HCT116 (cell line): ENCODE measurements at regions not wholly inside any gene's neighbourhood (a gene's known extent, or its start where the extent isn't known, plus 50 kb on each side); places are given as distances from the start of the nearest gene placed in this dataset.

Experiments
- ATAC-seq: fragments of 200-7000 bp; cut with Tn5 transposase; 2 replicates; pipeline ENCODE4 v1.9.1; 2020; ENCODE audit warnings: mild to moderate bottlenecking, moderate library complexity
- BruUV-seq: library from RNA; stranded (reverse); fragments of 400-500 nt; replicated peaks from 2 replicates; lab custom pipeline; 2021; lab: Mats Ljungman, UMichigan
- CTCF ChIA-PET: fragments of 300-600 bp; sonication (Branson Sonifier 250); formaldehyde crosslinking; loops from one replicate; lab custom pipeline; 2021; ENCODE audit warnings: antibody characterized with exemption; lab: Charles Lee
- POLR2A ChIA-PET: fragments of 300-600, 350-600 bp; sonication (Branson Sonifier 250); formaldehyde crosslinking; loops from one replicate; lab custom pipeline; 2021; ENCODE audit warnings: antibody characterized with exemption; lab: Charles Lee
- RAD21 ChIA-PET, 2 experiments: fragments of 300-600 bp; sonication (Branson Sonifier 250); formaldehyde crosslinking; loops; one replicate each; lab custom pipeline; 2023; ENCODE audit warnings: low total read pairs in 2 of 2; ENCODE audit not compliant: uncharacterized antibody in 2 of 2, unreplicated experiment in 2 of 2, low non-redundant PET in 1 of 2; lab: Charles Lee
- DNase-seq: peaks from one replicate; pipeline ENCODE4 v3.0.0-alpha.2; 2010; ENCODE audit warnings: low read depth, low spot score
- H2AFZ ChIP-seq: fragments of 200-600 bp; shearing (Covaris generic), sonication (generic); 2 replicates; pipeline ENCODE4 v1.6.1; 2017; ENCODE audit warnings: low read depth, mixed run types, mixed read lengths, antibody characterized with exemption, low read length; ENCODE audit not compliant: poor library complexity, severe bottlenecking
- H3K27ac ChIP-seq: 2 replicates; pipeline ENCODE4 v1.5.1; 2012; ENCODE audit warnings: low read depth, low read length
- H3K27me3 ChIP-seq: fragments of 200-600 bp; sonication (generic); 2 replicates; pipeline ENCODE4 v1.6.1; 2016; ENCODE audit warnings: mixed run types, low read length, mixed read lengths; ENCODE audit not compliant: insufficient read depth
- H3K36me3 ChIP-seq, 2 experiments: fragments of 200-500 bp in 1 of 2; fragments of 200-600 bp in 1 of 2; sonication (Bioruptor generic) in 1 of 2; sonication (generic) in 1 of 2; 2 replicates each; pipeline versions ENCODE4 v1.5.1 to v1.6.1; 2014 to 2016; ENCODE audit warnings: low read length in 2 of 2, inconsistent platforms in 1 of 2, mixed read lengths in 1 of 2, mixed run types in 1 of 2; ENCODE audit not compliant: insufficient read depth in 2 of 2, control insufficient read depth in 1 of 2
- H3K4me1 ChIP-seq, 2 experiments: fragments of 200-600 bp in 1 of 2; sonication (generic) in 1 of 2; 2 replicates each; pipeline versions ENCODE4 v1.5.1 to v1.6.1; 2012 to 2017; ENCODE audit warnings: low read length in 2 of 2, inconsistent platforms in 1 of 2, mild to moderate bottlenecking in 1 of 2, mixed read lengths in 1 of 2, mixed run types in 1 of 2, moderate library complexity in 1 of 2; ENCODE audit not compliant: insufficient read depth in 2 of 2, control insufficient read depth in 1 of 2
- H3K4me2 ChIP-seq: fragments of 200-600 bp; sonication (generic); 2 replicates; pipeline ENCODE4 v1.6.1; 2017; ENCODE audit warnings: mixed run types, low read length, mixed read lengths
- H3K4me3 ChIP-seq, 2 experiments: fragments of 200-600 bp in 1 of 2; sonication (generic) in 1 of 2; replicated peaks in 1 of 2; 2 replicates each; pipeline ENCODE4 v1.5.1; 2011 to 2016; ENCODE audit warnings: low read length in 2 of 2, control low read depth in 1 of 2, low read depth in 1 of 2, mild to moderate bottlenecking in 1 of 2, mixed read lengths in 1 of 2, mixed run types in 1 of 2
- H3K79me2 ChIP-seq: fragments of 200-600 bp; sonication (generic); 2 replicates; pipeline ENCODE4 v1.6.1; 2017; ENCODE audit warnings: mild to moderate bottlenecking, mixed run types, low read length, moderate library complexity, mixed read lengths; ENCODE audit not compliant: insufficient read depth
- H3K9ac ChIP-seq: fragments of 200-600 bp; sonication (generic); 2 replicates; pipeline ENCODE4 v1.6.1; 2016; ENCODE audit warnings: low read length, mixed read lengths
- H3K9me2 ChIP-seq: fragments of 200-600 bp; sonication (generic), shearing (Covaris generic); 2 replicates; pipeline ENCODE4 v1.6.1; 2017; ENCODE audit warnings: mixed run types, mild to moderate bottlenecking, moderate library complexity; ENCODE audit not compliant: insufficient read depth
- H3K9me3 ChIP-seq, 2 experiments: fragments of 200-500 bp in 1 of 2; fragments of 200-600 bp in 1 of 2; sonication (Bioruptor generic) in 1 of 2; sonication (generic) in 1 of 2; 2 replicates each; pipeline ENCODE4 v1.6.1; 2014 to 2017; ENCODE audit warnings: low read length in 2 of 2, mixed read lengths in 2 of 2, inconsistent platforms in 1 of 2, low read depth in 1 of 2, mild to moderate bottlenecking in 1 of 2, mixed run types in 1 of 2, moderate library complexity in 1 of 2; ENCODE audit not compliant: control insufficient read depth in 1 of 2, insufficient read depth in 1 of 2
- H4K20me1 ChIP-seq: fragments of 200-600 bp; sonication (generic), shearing (Covaris generic); 2 replicates; pipeline ENCODE4 v1.6.1; 2017; ENCODE audit warnings: mixed run types, mild to moderate bottlenecking, moderate library complexity; ENCODE audit not compliant: insufficient read depth
- EGR1 ChIP-seq: IDR thresholded peaks from 2 replicates; pipeline ENCODE4 v1.6.1; 2012; ENCODE audit warnings: low read depth
- ELF1 ChIP-seq: IDR thresholded peaks from 2 replicates; pipeline ENCODE4 v1.6.1; 2012; ENCODE audit warnings: low read depth, borderline replicate concordance
- EZH2phosphoT487 ChIP-seq: fragments of 200-600 bp; IDR thresholded peaks from 2 replicates; pipeline ENCODE4 v1.6.1; 2018; ENCODE audit warnings: antibody characterized with exemption, borderline replicate concordance
- FOSL1 ChIP-seq: IDR thresholded peaks from 2 replicates; pipeline ENCODE4 v1.6.1; 2012; ENCODE audit warnings: low read depth
- POLR2A ChIP-seq: IDR thresholded peaks from 2 replicates; pipeline ENCODE4 v1.7.0; 2011; ENCODE audit warnings: borderline replicate concordance; ENCODE audit not compliant: insufficient read depth, insufficient read length; ENCODE audit errors: extremely low read depth
- POLR2AphosphoS5 ChIP-seq: IDR thresholded peaks from 2 replicates; pipeline ENCODE4 v1.6.1; 2011; ENCODE audit warnings: mild to moderate bottlenecking, low read depth, low read length, moderate library complexity
- SP1 ChIP-seq: IDR thresholded peaks from 2 replicates; pipeline ENCODE4 v1.6.1; 2012; ENCODE audit warnings: low read depth
- SRF ChIP-seq: IDR thresholded peaks from 2 replicates; pipeline ENCODE4 v1.6.1; 2012; ENCODE audit warnings: low read depth
- YY1 ChIP-seq: IDR thresholded peaks from 2 replicates; pipeline ENCODE4 v1.6.1; 2011; ENCODE audit warnings: low read length, low read depth, moderate library complexity, mild to moderate bottlenecking; ENCODE audit not compliant: insufficient replicate concordance; ENCODE audit errors: extremely low read depth
- ZFX ChIP-seq: fragments of 450-650 bp; IDR thresholded peaks from 2 replicates; pipeline ENCODE4 v1.6.1; 2017
- ZNF274 ChIP-seq: fragments of 200-500 bp; sonication (Bioruptor generic); IDR thresholded peaks from 2 replicates; pipeline ENCODE4 v1.6.1; 2014; ENCODE audit warnings: mild to moderate bottlenecking, low read depth, low read length, inconsistent platforms
- intact Hi-C: fragments of 100-400 bp; cut with micrococcal nuclease; formaldehyde crosslinking; loops from 2 replicates; pipeline ENCODE4 v1.10.0; 2022
- TF ChIP-seq, protein P1 (sequence below): IDR thresholded peaks from 2 replicates; pipeline ENCODE4 v1.6.1; 2012
- TF ChIP-seq, protein P2 (sequence below), 3 experiments: fragments of 200-600 bp in 1 of 3; sonication (generic) in 1 of 3; IDR thresholded peaks in 2 of 3; conservative IDR thresholded peaks in 1 of 3; 2 replicates each; pipeline ENCODE4 v1.5.1; 2012 to 2017; ENCODE audit warnings: low read depth in 2 of 3, low read length in 2 of 3, antibody characterized with exemption in 1 of 3, borderline replicate concordance in 1 of 3, control low read depth in 1 of 3, mild to moderate bottlenecking in 1 of 3, mixed read lengths in 1 of 3, mixed run types in 1 of 3, moderate library complexity in 1 of 3; ENCODE audit not compliant: insufficient read depth in 1 of 3
- TF ChIP-seq, protein P3 (sequence below): IDR thresholded peaks from 2 replicates; pipeline ENCODE4 v1.6.1; 2012

DNA sequence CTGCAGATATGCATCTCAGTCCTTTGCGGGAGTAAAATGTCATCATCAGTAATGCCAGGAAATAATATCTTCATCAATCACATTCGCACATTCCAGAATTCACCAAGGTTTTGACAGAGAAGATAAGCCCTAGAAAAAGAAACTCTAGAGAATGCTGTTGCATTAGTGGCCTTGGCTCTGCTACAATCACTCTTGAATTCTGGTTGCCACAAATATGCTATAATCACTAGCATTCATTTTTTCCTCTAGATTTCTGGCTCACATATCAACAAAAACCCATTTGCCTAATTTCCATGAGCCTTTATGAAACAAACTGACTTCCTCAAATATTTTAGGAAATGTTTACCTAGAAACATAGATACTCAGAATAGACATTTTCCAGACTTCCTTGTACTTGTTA is 653.4 kb downstream of the ANXA1 start:
- intact Hi-C loops, result no loop called here
- TF ChIP-seq EZH2phosphoT487 (no peak), SRF (no peak), ZNF274 (no peak), POLR2AphosphoS5 (no peak)
- CTCF ChIA-PET, result no interaction called here
- POLR2A ChIA-PET, result no interaction called here
- H3K4me3 ChIP-seq, result no peak overlapping the region
- H3K4me1 ChIP-seq, result no peaks in the 10 kb centered on the region
- no peaks in the 10 kb centered on the region for H4K20me1 ChIP-seq
- H3K4me2 ChIP-seq, result no peak overlapping the region
- H3K27me3 ChIP-seq, result no peaks in the 10 kb centered on the region
- no peaks in the 10 kb centered on the region for H3K79me2 ChIP-seq
- DNase-seq (no peak), ATAC-seq (no peak)
- H3K9me2 ChIP-seq, result no peaks in the 10 kb centered on the region
- no peak overlapping the region for H3K9ac ChIP-seq
- no peak overlapping the region for H3K27ac ChIP-seq
- H3K36me3 ChIP-seq, result no peaks in the 10 kb centered on the region
- H2AFZ ChIP-seq, result no peak overlapping the region
- BruUV-seq, result no TSS peak
- no peaks in the 10 kb centered on the region; a peak in 2 of 4 replicates for H3K9me3 ChIP-seq
- RAD21 ChIA-PET, result no interaction called here

DNA sequence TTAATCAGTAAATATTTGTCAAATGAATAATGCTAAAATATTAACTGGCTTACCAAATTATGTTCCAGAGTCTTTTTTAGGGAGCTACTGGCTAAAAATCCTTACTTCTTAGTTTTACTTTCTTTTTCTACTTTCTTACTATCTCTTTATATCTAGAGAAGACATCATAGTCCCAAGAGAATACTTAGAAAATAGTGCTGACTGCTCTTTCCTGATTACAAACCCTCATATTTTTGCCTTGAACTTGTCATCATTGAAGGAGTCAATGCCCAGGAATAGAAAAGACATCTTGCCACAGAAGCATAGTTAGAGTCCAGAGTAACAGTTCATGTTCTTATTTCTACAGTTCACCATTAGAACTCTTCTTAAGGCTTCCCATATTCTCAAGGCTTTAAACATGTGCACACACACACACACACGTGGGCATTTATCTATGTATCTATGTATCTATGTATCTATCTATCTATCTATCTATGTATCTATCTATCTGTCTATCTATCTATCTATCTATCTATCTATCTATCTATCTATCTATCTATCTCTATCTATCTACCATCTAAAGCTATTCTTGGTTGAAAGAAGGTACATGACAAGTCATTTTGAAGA is 654.3 kb downstream of the ANXA1 start:
- RAD21 ChIA-PET, result no interaction called here

More for the DNA sequence above, 654.3 kb downstream of the ANXA1 start:
- ATAC-seq, result no peak
- H3K27me3 ChIP-seq, result no peaks in the 10 kb centered on the region
- H3K9me2 ChIP-seq, result no peaks in the 10 kb centered on the region
- no peaks in the 10 kb centered on the region for H3K4me1 ChIP-seq
- H2AFZ ChIP-seq, result no peak overlapping the region
- ChIA-PET POLR2A (no interaction called here), CTCF (no interaction called here)
- no peak overlapping the region for H3K4me2 ChIP-seq
- no peak overlapping the region for H3K4me3 ChIP-seq
- H3K9me3 ChIP-seq, result no peaks in the 10 kb centered on the region; a peak in 2 of 4 replicates
- DNase-seq, result no peak
- H4K20me1 ChIP-seq, result no peaks in the 10 kb centered on the region
- H3K79me2 ChIP-seq, result no peaks in the 10 kb centered on the region
- H3K9ac ChIP-seq, result no peak overlapping the region
- H3K36me3 ChIP-seq, result no peaks in the 10 kb centered on the region
- TF ChIP-seq, protein P1, sequence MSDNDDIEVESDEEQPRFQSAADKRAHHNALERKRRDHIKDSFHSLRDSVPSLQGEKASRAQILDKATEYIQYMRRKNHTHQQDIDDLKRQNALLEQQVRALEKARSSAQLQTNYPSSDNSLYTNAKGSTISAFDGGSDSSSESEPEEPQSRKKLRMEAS, result no peak
- no peak for TF ChIP-seq POLR2A
- TF ChIP-seq EGR1, result no peak
- no peak for TF ChIP-seq SP1
- no peak for TF ChIP-seq FOSL1
- TF ChIP-seq, protein P2, sequence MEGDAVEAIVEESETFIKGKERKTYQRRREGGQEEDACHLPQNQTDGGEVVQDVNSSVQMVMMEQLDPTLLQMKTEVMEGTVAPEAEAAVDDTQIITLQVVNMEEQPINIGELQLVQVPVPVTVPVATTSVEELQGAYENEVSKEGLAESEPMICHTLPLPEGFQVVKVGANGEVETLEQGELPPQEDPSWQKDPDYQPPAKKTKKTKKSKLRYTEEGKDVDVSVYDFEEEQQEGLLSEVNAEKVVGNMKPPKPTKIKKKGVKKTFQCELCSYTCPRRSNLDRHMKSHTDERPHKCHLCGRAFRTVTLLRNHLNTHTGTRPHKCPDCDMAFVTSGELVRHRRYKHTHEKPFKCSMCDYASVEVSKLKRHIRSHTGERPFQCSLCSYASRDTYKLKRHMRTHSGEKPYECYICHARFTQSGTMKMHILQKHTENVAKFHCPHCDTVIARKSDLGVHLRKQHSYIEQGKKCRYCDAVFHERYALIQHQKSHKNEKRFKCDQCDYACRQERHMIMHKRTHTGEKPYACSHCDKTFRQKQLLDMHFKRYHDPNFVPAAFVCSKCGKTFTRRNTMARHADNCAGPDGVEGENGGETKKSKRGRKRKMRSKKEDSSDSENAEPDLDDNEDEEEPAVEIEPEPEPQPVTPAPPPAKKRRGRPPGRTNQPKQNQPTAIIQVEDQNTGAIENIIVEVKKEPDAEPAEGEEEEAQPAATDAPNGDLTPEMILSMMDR (IDR thresholded peaks at IDR 0.05 in 2 of 3, conservative IDR thresholded peaks at IDR 0.05 in 1 of 3; ENCODE audit: borderline replicate concordance in 1 of 3, insufficient read depth in 1 of 3, low read depth in 2 of 3, low read length in 2 of 3), result no peak
- TF ChIP-seq ELF1, result no peak
- no peak for TF ChIP-seq SRF
- TF ChIP-seq, protein P3, sequence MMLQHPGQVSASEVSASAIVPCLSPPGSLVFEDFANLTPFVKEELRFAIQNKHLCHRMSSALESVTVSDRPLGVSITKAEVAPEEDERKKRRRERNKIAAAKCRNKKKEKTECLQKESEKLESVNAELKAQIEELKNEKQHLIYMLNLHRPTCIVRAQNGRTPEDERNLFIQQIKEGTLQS, result no peak
- no peak for TF ChIP-seq ZFX
- no peak for TF ChIP-seq YY1
- H3K27ac ChIP-seq, result no peak overlapping the region
- intact Hi-C loops, result no loop called here
- BruUV-seq, result no TSS peak
